MCF 10A (cell line): ENCODE measurements at regions not wholly inside any gene's neighbourhood (a gene's known extent, or its start where the extent isn't known, plus 50 kb on each side); places are given as distances from the start of the nearest gene placed in this dataset.

Experiments
- BruUV-seq: library from RNA; stranded (reverse); fragments of 400-500 nt; replicated peaks from 2 replicates; lab custom pipeline; 2021; lab: Mats Ljungman, UMichigan
- CTCF ChIA-PET: fragments of 300-600 bp; sonication (Branson Sonifier 250); formaldehyde crosslinking; extraction: SDS; loops from one replicate; lab custom pipeline; 2021; ENCODE audit warnings: antibody characterized with exemption, inconsistent platforms; lab: Yijun Ruan, JAX
- POLR2A ChIA-PET: fragments of 300-600, 350-650 bp; sonication (Branson Sonifier 250); formaldehyde crosslinking; extraction: SDS; loops from one replicate; lab custom pipeline; 2020; ENCODE audit warnings: antibody characterized with exemption, inconsistent platforms; lab: Yijun Ruan, JAX
- DNase-seq: peaks from one replicate; pipeline ENCODE4 v3.0.0-alpha.2; 2018; ENCODE audit not compliant: unreplicated experiment
- H3K27ac Mint-ChIP-seq: one replicate; pipeline ENCODE4 v1.8.0; 2022; ENCODE audit warnings: mild to moderate bottlenecking, low read depth, mixed read lengths; ENCODE audit not compliant: unreplicated experiment
- H3K27me3 Mint-ChIP-seq: one replicate; pipeline ENCODE4 v1.8.0; 2022; ENCODE audit warnings: mixed read lengths; ENCODE audit not compliant: insufficient read depth, unreplicated experiment
- H3K36me3 Mint-ChIP-seq: one replicate; pipeline ENCODE4 v1.8.0; 2022; ENCODE audit warnings: mild to moderate bottlenecking, moderate library complexity, mixed read lengths; ENCODE audit not compliant: insufficient read depth, unreplicated experiment
- H3K4me1 Mint-ChIP-seq: one replicate; pipeline ENCODE4 v1.8.0; 2022; ENCODE audit warnings: mixed read lengths; ENCODE audit not compliant: insufficient read depth, unreplicated experiment
- H3K4me3 Mint-ChIP-seq: one replicate; pipeline ENCODE4 v1.8.0; 2022; ENCODE audit warnings: mild to moderate bottlenecking, moderate library complexity, mixed read lengths; ENCODE audit not compliant: unreplicated experiment
- H3K9me3 Mint-ChIP-seq: one replicate; pipeline ENCODE4 v1.8.0; 2022; ENCODE audit warnings: mixed read lengths; ENCODE audit not compliant: unreplicated experiment
- CTCF ChIP-seq: fragments of 200-600 bp; IDR thresholded peaks from one replicate; pipeline ENCODE4 v1.8.0; 2022; ENCODE audit warnings: antibody characterized with exemption, mild to moderate bottlenecking; ENCODE audit not compliant: unreplicated experiment
- intact Hi-C: fragments of 100-400 bp; cut with micrococcal nuclease; formaldehyde crosslinking; loops from 2 replicates; pipeline ENCODE4 v1.14.1; 2022

- POLR2A ChIA-PET: no interaction called here
- Mint-ChIP-seq H3K4me1 (no peaks in the 10 kb centered on the region), H3K9me3 (peaks cover 9% of the 10 kb centered on the region), H3K27me3 (no peaks in the 10 kb centered on the region), H3K36me3 (no peaks in the 10 kb centered on the region), H3K4me3 (no peak overlapping the region), H3K27ac (no peak overlapping the region)
- no TSS peak for BruUV-seq
- CTCF ChIA-PET: no interaction called here
- intact Hi-C loops: no loop called here
- no peak for TF ChIP-seq CTCF
- DNase-seq: no peak
These were observed 111.4 kb upstream of the PREP start for GRCh38 chr6:105514306-105514705.

GRCh38 chr6:105511639-105512038 is 108.8 kb upstream of the PREP start:
- no peak for DNase-seq
- ChIA-PET POLR2A (interaction anchor here (1.0 to 1.2 kb wide), 2 partner anchors 572 to 712 kb away, joined by 3 to 4 read pairs; no protein-coding TSS in a partner anchor), CTCF (interaction anchor here (0.6 to 0.9 kb wide), 3 partner anchors 9 to 15 kb away, joined by 3 read pairs; no protein-coding TSS in a partner anchor)
- no peaks in the 10 kb centered on the region for H3K27me3 Mint-ChIP-seq
- intact Hi-C loops: no loop called here
- no peak overlapping the region for H3K4me3 Mint-ChIP-seq
- no peak overlapping the region for H3K27ac Mint-ChIP-seq
- no peaks in the 10 kb centered on the region for H3K36me3 Mint-ChIP-seq
- TF ChIP-seq CTCF: no peak
- H3K9me3 Mint-ChIP-seq: no peaks in the 10 kb centered on the region
- BruUV-seq: no TSS peak
- no peaks in the 10 kb centered on the region for H3K4me1 Mint-ChIP-seq

GRCh38 chr6:105510746-105511145 is 107.9 kb upstream of the PREP start:
- no TSS peak for BruUV-seq
- intact Hi-C loops: no loop called here
- no peaks in the 10 kb centered on the region for H3K36me3 Mint-ChIP-seq
- POLR2A ChIA-PET: interaction anchor here (1.2 kb wide), 1 partner anchor 573 kb away, joined by 4 read pairs; no protein-coding TSS in a partner anchor
- no peaks in the 10 kb centered on the region for H3K4me1 Mint-ChIP-seq
- H3K27me3 Mint-ChIP-seq: no peaks in the 10 kb centered on the region
- H3K9me3 Mint-ChIP-seq: no peaks in the 10 kb centered on the region
- TF ChIP-seq CTCF: no peak
- no peak for DNase-seq
- no peak overlapping the region for H3K4me3 Mint-ChIP-seq
- H3K27ac Mint-ChIP-seq: no peak overlapping the region
- CTCF ChIA-PET: interaction anchor here (0.7 to 0.8 kb wide), 2 partner anchors 58 to 213 kb away, joined by 3 read pairs; no protein-coding TSS in a partner anchor

- H3K27ac Mint-ChIP-seq: no peak overlapping the region
- no peaks in the 10 kb centered on the region for H3K4me1 Mint-ChIP-seq
- H3K36me3 Mint-ChIP-seq: no peaks in the 10 kb centered on the region
- intact Hi-C loops: no loop called here
- no peaks in the 10 kb centered on the region for H3K9me3 Mint-ChIP-seq
- ChIA-PET POLR2A (no interaction called here), CTCF (no interaction called here)
- no peaks in the 10 kb centered on the region for H3K27me3 Mint-ChIP-seq
- no peak for TF ChIP-seq CTCF
- BruUV-seq: no TSS peak
- no peak overlapping the region for H3K4me3 Mint-ChIP-seq
- DNase-seq: no peak
These were observed 106.8 kb upstream of the PREP start for GRCh38 chr6:105509506-105510331.
